Posterior cingulate gyrus (tissue), 11 donors: ENCODE measurements at regions not wholly inside any gene's neighbourhood (a gene's known extent, or its start where the extent isn't known, plus 50 kb on each side); places are given as distances from the start of the nearest gene placed in this dataset.
A peak's percentile ranks its signal among the peaks of the same experiment; 100 is the strongest.

ENCODE experiments used
- DNase-seq, 10 donors: peaks; one replicate each; pipeline versions ENCODE4 v3.0.0 to v3.0.0-alpha.2; 2020 to 2021; ENCODE audit warnings: mixed read lengths in 3 of 10
- intact Hi-C: fragments of 100-400 bp; cut with DNase I; formaldehyde crosslinking; loops from one replicate; pipeline ENCODE4 v1.15.1; 2023

GRCh38 chr16:55253987-55254386 lies 70.0 kb upstream of the IRX6 start:
- intact Hi-C loops = no loop called here
- DNase-seq = no peak

GRCh38 chr16:55255733-55256282 lies 68.2 kb upstream of the IRX6 start:
- intact Hi-C loops = no loop called here
- no peak for DNase-seq

GRCh38 chr16:55256412-55257016 lies 67.5 kb upstream of the IRX6 start:
- DNase-seq = no peak
- intact Hi-C loops = no loop called here

- intact Hi-C loops = no loop called here
- DNase-seq = peak in 1 of 10 donors; percentile 21
These were observed 65.9 kb upstream of the IRX6 start for GRCh38 chr16:55257966-55258613.

- no peak for DNase-seq
- intact Hi-C loops = no loop called here
These were observed 62.7 kb upstream of the IRX6 start for GRCh38 chr16:55261301-55261700.

GRCh38 chr16:55263271-55264250 lies 60.4 kb upstream of the IRX6 start:
- DNase-seq = no peak
- intact Hi-C loops = no loop called here

GRCh38 chr16:55264949-55265348 lies 59.1 kb upstream of the IRX6 start:
- DNase-seq = no peak

GRCh38 chr16:55265926-55266325 lies 58.1 kb upstream of the IRX6 start:
- intact Hi-C loops = no loop called here
- DNase-seq = no peak

More at GRCh38 chr16:55264949-55265348, 59.1 kb upstream of the IRX6 start:
- intact Hi-C loops = no loop called here

- DNase-seq = no peak
- intact Hi-C loops = no loop called here
These were observed 52.0 kb upstream of the IRX6 start for GRCh38 chr16:55271945-55272513.

GRCh38 chr16:55272744-55273143 lies 51.3 kb upstream of the IRX6 start:
- intact Hi-C loops = no loop called here
- DNase-seq = no peak

GRCh38 chr16:55273356-55273755 lies 50.6 kb upstream of the IRX6 start:
- intact Hi-C loops = no loop called here
- peak in 1 of 10 donors; percentile 55 for DNase-seq

- DNase-seq = peak in 1 of 10 donors; percentile 17
These were observed 50.0 kb upstream of the IRX6 start for GRCh38 chr16:55273959-55274358.

More at GRCh38 chr16:55273959-55274358, 50.0 kb upstream of the IRX6 start:
- intact Hi-C loops = no loop called here
